Skeletal muscle cell (primary cell): ENCODE measurements at regions not wholly inside any gene's neighbourhood (a gene's known extent, or its start where the extent isn't known, plus 50 kb on each side); places are given as distances from the start of the nearest gene placed in this dataset.
"Not testable (repeated sequence)": the region's sequence is repeated elsewhere in the genome, so short reads cannot be mapped to it uniquely, and the experiment has no call there.

Source experiments
- DNase-seq: peaks from one replicate; pipeline ENCODE4 v3.0.0-alpha.2; 2010; ENCODE audit warnings: low read depth
- H3K4me3 ChIP-seq: 2 replicates; pipeline ENCODE4 v1.5.1; 2011; ENCODE audit warnings: low read depth, mild to moderate bottlenecking, control low read depth, low read length, moderate library complexity

- H3K4me3 ChIP-seq, result peak overlapping the region; percentile 48
- DNase-seq, result not testable (repeated sequence)
These were observed 92.6 kb upstream of the FAM153A start for GRCh38 chr5:177875013-177875899.

GRCh38 chr5:177863822-177864446 lies 81.2 kb upstream of the FAM153A start:
- DNase-seq, result not testable (repeated sequence)

GRCh38 chr5:177857642-177858200 lies 75.0 kb upstream of the FAM153A start:
- not testable (repeated sequence) for H3K4me3 ChIP-seq, DNase-seq

More at GRCh38 chr5:177863822-177864446, 81.2 kb upstream of the FAM153A start:
- H3K4me3 ChIP-seq, result not testable (repeated sequence)

- not testable (repeated sequence) for DNase-seq, H3K4me3 ChIP-seq
These were observed 73.8 kb upstream of the FAM153A start for GRCh38 chr5:177856474-177856873.

- not testable (repeated sequence) for DNase-seq, H3K4me3 ChIP-seq
These were observed 65.2 kb upstream of the FAM153A start for GRCh38 chr5:177847914-177848313.

GRCh38 chr5:177846598-177846997 lies 63.9 kb upstream of the FAM153A start:
- H3K4me3 ChIP-seq, DNase-seq: not testable (repeated sequence)

- H3K4me3 ChIP-seq, DNase-seq: not testable (repeated sequence)
These were observed 63.2 kb upstream of the FAM153A start for GRCh38 chr5:177845906-177846305.

- DNase-seq, H3K4me3 ChIP-seq: not testable (repeated sequence)
These were observed 53.5 kb upstream of the FAM153A start for GRCh38 chr5:177836191-177836590.
